ENCODE measurements at regions not wholly inside any gene's neighbourhood (a gene's known extent, or its start where the extent isn't known, plus 50 kb on each side); places are given as distances from the start of the nearest gene placed in this dataset.
"Not testable (repeated sequence)": the region's sequence is repeated elsewhere in the genome, so short reads cannot be mapped to it uniquely, and the experiment has no call there.

- not testable (repeated sequence) for TF ChIP-seq POLR2AphosphoS5, CTCF, POLR2A, EP300 (IDR thresholded peaks at IDR 0.05)
These were observed 502.5 kb upstream of the MAP2 start for GRCh38 chr2:208921358-208921757.
